Neuronal stem cell (in vitro differentiated cells): ENCODE measurements at regions not wholly inside any gene's neighbourhood (a gene's known extent, or its start where the extent isn't known, plus 50 kb on each side); places are given as distances from the start of the nearest gene placed in this dataset.
A peak's percentile ranks its signal among the peaks of the same experiment; 100 is the strongest.

Source experiments
- DNase-seq: peaks from one replicate; pipeline ENCODE4 v3.0.0-alpha.2; 2013; ENCODE audit warnings: low spot score
- H2AFZ ChIP-seq: one replicate; pipeline ENCODE4 v1.6.1; 2013; ENCODE audit warnings: mild to moderate bottlenecking, low read length, inconsistent platforms
- H2AK5ac ChIP-seq: 2 replicates; pipeline ENCODE4 v1.6.1; 2013; ENCODE audit warnings: low read depth, mild to moderate bottlenecking, inconsistent platforms, low read length, moderate library complexity, mixed read lengths
- H2BK120ac ChIP-seq: 2 replicates; pipeline ENCODE4 v1.6.1; 2013; ENCODE audit warnings: low read depth, mild to moderate bottlenecking, inconsistent platforms, low read length, moderate library complexity, mixed read lengths
- H2BK12ac ChIP-seq: one replicate; pipeline ENCODE4 v1.6.1; 2013; ENCODE audit warnings: low read length, inconsistent platforms
- H2BK15ac ChIP-seq: 2 replicates; pipeline ENCODE4 v1.6.1; 2013; ENCODE audit warnings: mild to moderate bottlenecking, low read length, inconsistent platforms, mixed read lengths
- H2BK5ac ChIP-seq: one replicate; pipeline ENCODE4 v1.6.1; 2013; ENCODE audit warnings: inconsistent platforms, mild to moderate bottlenecking, low read length, moderate library complexity
- H3K14ac ChIP-seq: one replicate; pipeline ENCODE4 v1.6.1; 2013; ENCODE audit warnings: low read length, inconsistent platforms
- H3K18ac ChIP-seq: 2 replicates; pipeline ENCODE4 v1.6.1; 2013; ENCODE audit warnings: low read length, inconsistent platforms
- H3K23ac ChIP-seq: 2 replicates; pipeline ENCODE4 v1.6.1; 2013; ENCODE audit warnings: low read depth, mild to moderate bottlenecking, mixed read lengths, low read length, inconsistent platforms; ENCODE audit not compliant: poor library complexity
- H3K27ac ChIP-seq: replicated peaks from 3 replicates; pipeline ENCODE4 v1.5.1; 2013; ENCODE audit warnings: low read length, inconsistent platforms
- H3K27me3 ChIP-seq, 3 experiments: 2 replicates each; pipeline ENCODE4 v1.6.1; 2013; ENCODE audit warnings: low read length in 3 of 3, mild to moderate bottlenecking in 2 of 3, inconsistent platforms in 1 of 3, low read depth in 1 of 3, mixed read lengths in 1 of 3, moderate library complexity in 1 of 3; ENCODE audit not compliant: control insufficient read depth in 3 of 3, insufficient read depth in 3 of 3
- H3K36me3 ChIP-seq, 2 donors: replicated peaks in 1 of 2; 2 replicates each; pipeline ENCODE4 v1.6.1; 2013; ENCODE audit warnings: low read length in 2 of 2; ENCODE audit not compliant: control insufficient read depth in 2 of 2, insufficient read depth in 2 of 2
- H3K4ac ChIP-seq: 2 replicates; pipeline ENCODE4 v1.6.1; 2013; ENCODE audit warnings: inconsistent platforms, mild to moderate bottlenecking, low read length, moderate library complexity
- H3K4me1 ChIP-seq, 2 donors: 1 replicate in 1 of 2; 2 replicates in 1 of 2; pipeline ENCODE4 v1.6.1; 2013; ENCODE audit warnings: low read length in 2 of 2, low read depth in 1 of 2; ENCODE audit not compliant: control insufficient read depth in 2 of 2, insufficient read depth in 1 of 2
- H3K4me2 ChIP-seq: one replicate; pipeline ENCODE4 v1.6.1; 2013; ENCODE audit warnings: mild to moderate bottlenecking, low read length, inconsistent platforms; ENCODE audit not compliant: insufficient read depth, poor library complexity, severe bottlenecking
- H3K4me3 ChIP-seq, 2 donors: 2 replicates each; pipeline ENCODE4 v1.5.1; 2013; ENCODE audit warnings: low read length in 2 of 2, mild to moderate bottlenecking in 2 of 2, inconsistent platforms in 1 of 2, moderate library complexity in 1 of 2
- H3K79me1 ChIP-seq: one replicate; pipeline ENCODE4 v1.6.1; 2013; ENCODE audit warnings: low read depth, mild to moderate bottlenecking, inconsistent platforms, low read length, moderate library complexity
- H3K9ac ChIP-seq: one replicate; pipeline ENCODE4 v1.6.1; 2013; ENCODE audit warnings: mild to moderate bottlenecking, low read depth, low read length, inconsistent platforms; ENCODE audit not compliant: poor library complexity
- H3K9me3 ChIP-seq, 2 donors: replicated peaks in 1 of 2; 2 replicates each; pipeline versions ENCODE3 to v1.6.1; 2013; ENCODE audit warnings: low read length in 2 of 2, mild to moderate bottlenecking in 2 of 2, inconsistent platforms in 1 of 2, low read depth in 1 of 2, mixed read lengths in 1 of 2, moderate library complexity in 1 of 2; ENCODE audit not compliant: control insufficient read depth in 2 of 2, insufficient read depth in 1 of 2
- H4K8ac ChIP-seq: one replicate; pipeline ENCODE4 v1.6.1; 2013; ENCODE audit warnings: low read depth, mild to moderate bottlenecking, inconsistent platforms, low read length, moderate library complexity
- H4K91ac ChIP-seq: one replicate; pipeline ENCODE4 v1.6.1; 2013; ENCODE audit warnings: low read length, low read depth, mild to moderate bottlenecking, inconsistent platforms; ENCODE audit not compliant: poor library complexity
- WGBS, 2 donors: extraction: QIAGEN DNeasy Blood & Tissue Kit; methylation state at CpG; one replicate each; pipeline ENCODE4 v1.1.7; 2013; ENCODE audit warnings: missing lambda C conversion rate in 2 of 2, mixed read lengths in 1 of 2; ENCODE audit not compliant: insufficient read length in 2 of 2, insufficient replicate concordance in 1 of 2; ENCODE audit errors: extremely low coverage in 2 of 2; 5-methylcytosine and 5-hydroxymethylcytosine counted together

GRCh38 chr2:201962774-201963562 lies 70.7 kb upstream of the FZD7 start:
- H3K27me3 ChIP-seq = no peaks in the 10 kb centered on the region
- peaks cover 29 to 43% of the 10 kb centered on the region in 2 donors for H3K4me1 ChIP-seq
- no peak overlapping the region for H3K9ac ChIP-seq
- H2BK15ac ChIP-seq = no peak overlapping the region
- H3K4me3 ChIP-seq = no peak overlapping the region
- peak overlapping the region; percentile 31 for H4K91ac ChIP-seq
- H3K4ac ChIP-seq = no peak overlapping the region
- peak overlapping the region; percentile 66 for H4K8ac ChIP-seq
- H3K4me2 ChIP-seq = peak overlapping the region; percentile 21
- no CpG with 5 or more reads among the region's 14 CpGs for WGBS, 2 donors
- no peaks in the 10 kb centered on the region for H3K79me1 ChIP-seq
- H3K9me3 ChIP-seq = no peaks in the 10 kb centered on the region
- H3K14ac ChIP-seq = no peak overlapping the region
- no peak for DNase-seq
- H3K36me3 ChIP-seq = no peaks in the 10 kb centered on the region
- H2BK120ac ChIP-seq = no peak overlapping the region
- H3K23ac ChIP-seq = no peak overlapping the region
- H2BK12ac ChIP-seq = no peak overlapping the region
- H3K27ac ChIP-seq = no peak overlapping the region
- peak overlapping the region; percentile 8 for H2AFZ ChIP-seq
- peak overlapping the region; percentile 53 for H3K18ac ChIP-seq
- peak overlapping the region; percentile 35 for H2AK5ac ChIP-seq
- no peak overlapping the region for H2BK5ac ChIP-seq

- H2BK5ac ChIP-seq = no peak overlapping the region
- H4K91ac ChIP-seq = no peak overlapping the region
- H3K4me2 ChIP-seq = no peak overlapping the region
- peaks cover 34 to 49% of the 10 kb centered on the region in 2 donors for H3K4me1 ChIP-seq
- H2AK5ac ChIP-seq = no peak overlapping the region
- H3K27ac ChIP-seq = no peak overlapping the region
- no peak overlapping the region for H4K8ac ChIP-seq
- no peak overlapping the region for H3K4me3 ChIP-seq
- no peak overlapping the region for H2BK120ac ChIP-seq
- no peaks in the 10 kb centered on the region for H3K27me3 ChIP-seq
- H2AFZ ChIP-seq = no peak overlapping the region
- H3K79me1 ChIP-seq = no peaks in the 10 kb centered on the region
- no peak overlapping the region for H3K9ac ChIP-seq
- H3K23ac ChIP-seq = no peak overlapping the region
- no peak overlapping the region for H2BK12ac ChIP-seq
- no peak overlapping the region for H3K18ac ChIP-seq
- H2BK15ac ChIP-seq = no peak overlapping the region
- no CpG with 5 or more reads among the region's 4 CpGs for WGBS, 2 donors
- no peaks in the 10 kb centered on the region for H3K36me3 ChIP-seq
- H3K4ac ChIP-seq = no peak overlapping the region
- no peak for DNase-seq
- no peak overlapping the region for H3K14ac ChIP-seq
- no peaks in the 10 kb centered on the region for H3K9me3 ChIP-seq
These were observed 69.6 kb upstream of the FZD7 start for GRCh38 chr2:201964011-201964410.

DNA sequence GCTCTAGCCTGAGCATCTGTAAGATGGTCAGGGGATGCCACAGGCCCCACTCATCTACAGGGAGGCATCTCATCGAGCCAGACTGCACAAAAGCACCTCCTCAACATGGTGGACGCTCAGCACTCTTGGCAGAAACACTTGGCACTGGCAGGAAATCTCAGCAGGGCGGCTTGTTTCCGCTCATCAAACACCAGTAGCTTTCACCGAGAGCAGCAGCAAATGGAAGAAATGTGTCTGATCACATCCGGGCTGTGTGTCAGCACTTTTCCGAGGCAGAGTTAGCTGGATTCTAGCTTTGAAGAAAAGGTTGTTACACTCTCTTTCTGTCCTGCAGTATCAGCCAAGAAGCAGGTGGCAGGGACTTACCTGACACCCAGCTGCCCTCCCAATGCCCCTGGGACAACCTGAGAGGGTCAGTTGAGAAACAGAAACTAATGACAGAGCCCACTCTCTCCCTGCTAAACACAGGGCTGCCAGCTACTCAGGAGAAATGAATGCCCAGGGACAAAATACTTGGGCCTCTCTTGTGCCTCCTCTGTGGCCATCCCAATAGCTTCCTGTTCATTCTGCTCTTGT lies 68.9 kb upstream of the FZD7 start:
- no CpG with 5 or more reads among the region's 7 CpGs for WGBS, 2 donors
- no peak overlapping the region for H2AFZ ChIP-seq

GRCh38 chr2:201965550-201965949 lies 68.1 kb upstream of the FZD7 start:
- no peaks in the 10 kb centered on the region for H3K79me1 ChIP-seq
- no peak for DNase-seq
- H2BK120ac ChIP-seq = no peak overlapping the region
- H3K4me1 ChIP-seq = peaks cover 42 to 54% of the 10 kb centered on the region in 2 donors
- no peak overlapping the region for H3K23ac ChIP-seq
- H3K4me3 ChIP-seq = no peak overlapping the region
- no peak overlapping the region for H2AFZ ChIP-seq
- H2BK5ac ChIP-seq = no peak overlapping the region
- no peak overlapping the region for H4K91ac ChIP-seq
- H4K8ac ChIP-seq = no peak overlapping the region
- no peak overlapping the region for H3K9ac ChIP-seq
- H3K27me3 ChIP-seq = no peaks in the 10 kb centered on the region
- no peak overlapping the region for H3K14ac ChIP-seq
- no peak overlapping the region for H3K4ac ChIP-seq
- H3K4me2 ChIP-seq = no peak overlapping the region
- H2AK5ac ChIP-seq = no peak overlapping the region
- no peak overlapping the region for H3K27ac ChIP-seq
- WGBS, 2 donors = no CpG with 5 or more reads among the region's 3 CpGs
- peaks cover 0 to 2% of the 10 kb centered on the region in 2 donors for H3K9me3 ChIP-seq
- no peak overlapping the region for H2BK12ac ChIP-seq
- no peak overlapping the region for H2BK15ac ChIP-seq
- no peak overlapping the region for H3K18ac ChIP-seq
- H3K36me3 ChIP-seq = no peaks in the 10 kb centered on the region

More for the DNA sequence above, 68.9 kb upstream of the FZD7 start:
- H3K36me3 ChIP-seq = no peaks in the 10 kb centered on the region
- H3K4me2 ChIP-seq = no peak overlapping the region
- H4K91ac ChIP-seq = no peak overlapping the region
- no peak overlapping the region for H3K4me3 ChIP-seq
- H2BK12ac ChIP-seq = no peak overlapping the region
- DNase-seq = no peak
- H3K27ac ChIP-seq = no peak overlapping the region
- H3K14ac ChIP-seq = no peak overlapping the region
- H3K9ac ChIP-seq = no peak overlapping the region
- H3K18ac ChIP-seq = peak overlapping the region; percentile 27
- no peaks in the 10 kb centered on the region for H3K79me1 ChIP-seq
- peaks cover 40 to 52% of the 10 kb centered on the region in 2 donors for H3K4me1 ChIP-seq
- no peak overlapping the region for H4K8ac ChIP-seq
- no peaks in the 10 kb centered on the region for H3K27me3 ChIP-seq
- no peaks in the 10 kb centered on the region for H3K9me3 ChIP-seq
- peak overlapping the region; percentile 19 for H2BK5ac ChIP-seq
- H2BK15ac ChIP-seq = no peak overlapping the region
- no peak overlapping the region for H3K23ac ChIP-seq
- no peak overlapping the region for H3K4ac ChIP-seq
- no peak overlapping the region for H2BK120ac ChIP-seq
- H2AK5ac ChIP-seq = peak overlapping the region; percentile 32
